ENCODE measurements at regions not wholly inside any gene's neighbourhood (a gene's known extent, or its start where the extent isn't known, plus 50 kb on each side); places are given as distances from the start of the nearest gene placed in this dataset.
A peak's percentile ranks its signal among the peaks of the same experiment; 100 is the strongest.

DNA sequence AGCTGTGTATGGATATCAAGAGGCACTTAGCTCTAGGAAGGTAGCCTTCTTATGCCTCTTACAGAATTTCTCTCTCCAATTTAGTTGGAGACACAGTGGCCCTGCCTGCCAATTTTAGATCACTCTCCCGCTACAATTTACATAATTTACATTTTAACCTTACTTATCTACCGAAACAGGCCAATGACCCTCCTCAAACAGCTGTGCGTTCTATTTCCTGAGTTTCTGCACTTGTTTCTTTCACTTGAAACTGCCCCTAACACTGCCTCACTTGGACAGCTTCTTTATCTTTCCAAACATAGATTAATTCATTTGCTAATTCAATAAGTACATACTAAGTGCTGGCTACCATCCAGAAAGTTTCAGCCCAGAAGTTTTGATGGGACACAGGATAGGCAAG lies 52.9 kb upstream of the HDDC2 start:
- no peak for TF ChIP-seq CTCF (conservative IDR thresholded peaks at IDR 0.05; ENCODE audit: control insufficient read depth, insufficient read depth, low read depth, low read length)
- no peak for DNase-seq (ENCODE audit: low read depth)

DNA sequence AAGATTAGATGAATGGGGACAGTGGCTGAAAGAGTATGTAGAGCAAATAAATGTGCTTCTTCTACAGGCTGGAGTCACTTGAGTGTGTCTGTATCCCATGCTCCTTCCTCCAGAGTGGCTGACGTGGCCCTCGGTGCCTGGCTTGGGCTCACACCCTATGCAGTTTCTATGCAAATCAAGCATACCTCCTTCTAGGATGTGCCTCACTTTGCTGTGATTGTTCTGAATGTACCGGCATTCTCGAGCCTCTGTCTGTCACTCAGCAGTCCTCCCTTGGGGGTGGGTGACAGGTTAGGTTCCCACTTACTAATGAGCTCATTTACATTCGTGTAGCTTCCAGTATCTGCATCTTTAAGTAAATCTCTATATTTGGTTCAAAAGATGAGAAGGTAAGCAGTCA lies 55.1 kb upstream of the HDDC2 start:
- no peak overlapping the region for H3K4me3 ChIP-seq (ENCODE audit: control insufficient read depth, low read depth, low read length)
- no peak for DNase-seq (ENCODE audit: low read depth)
- no peak for TF ChIP-seq CTCF (conservative IDR thresholded peaks at IDR 0.05; ENCODE audit: control insufficient read depth, insufficient read depth, low read depth, low read length)

More for the DNA sequence above, 52.9 kb upstream of the HDDC2 start:
- no peak overlapping the region for H3K4me3 ChIP-seq (ENCODE audit: control insufficient read depth, low read depth, low read length)

GRCh38 chr6:125357515-125358256 lies 55.9 kb upstream of the HDDC2 start:
- no peak for DNase-seq (ENCODE audit: low read depth)
- no peak for TF ChIP-seq CTCF (conservative IDR thresholded peaks at IDR 0.05; ENCODE audit: control insufficient read depth, insufficient read depth, low read depth, low read length)
- H3K4me3 ChIP-seq (ENCODE audit: control insufficient read depth, low read depth, low read length), result no peak overlapping the region

DNA sequence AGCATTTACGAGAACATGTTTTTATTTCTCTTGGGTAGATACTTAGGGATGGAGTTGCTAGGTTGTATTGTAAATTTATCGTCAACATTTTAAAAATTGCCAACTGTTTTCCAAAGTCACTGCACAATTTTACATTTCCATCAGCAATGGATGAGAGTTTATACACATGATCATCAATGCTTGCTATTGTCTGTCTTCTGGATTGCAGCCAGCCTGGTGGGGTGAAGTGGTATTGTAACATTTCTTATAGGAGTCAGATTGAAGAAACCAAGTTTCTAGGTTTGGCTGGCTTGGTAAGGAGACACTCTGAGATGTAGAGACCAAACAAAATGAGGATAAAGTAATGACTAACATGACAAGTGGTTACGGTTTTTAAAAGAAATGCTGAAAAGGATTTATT lies 57.1 kb upstream of the HDDC2 start:
- TF ChIP-seq CTCF (conservative IDR thresholded peaks at IDR 0.05; ENCODE audit: control insufficient read depth, insufficient read depth, low read depth, low read length), result no peak
- no peak for DNase-seq (ENCODE audit: low read depth)
- no peak overlapping the region for H3K4me3 ChIP-seq (ENCODE audit: control insufficient read depth, low read depth, low read length)

DNA sequence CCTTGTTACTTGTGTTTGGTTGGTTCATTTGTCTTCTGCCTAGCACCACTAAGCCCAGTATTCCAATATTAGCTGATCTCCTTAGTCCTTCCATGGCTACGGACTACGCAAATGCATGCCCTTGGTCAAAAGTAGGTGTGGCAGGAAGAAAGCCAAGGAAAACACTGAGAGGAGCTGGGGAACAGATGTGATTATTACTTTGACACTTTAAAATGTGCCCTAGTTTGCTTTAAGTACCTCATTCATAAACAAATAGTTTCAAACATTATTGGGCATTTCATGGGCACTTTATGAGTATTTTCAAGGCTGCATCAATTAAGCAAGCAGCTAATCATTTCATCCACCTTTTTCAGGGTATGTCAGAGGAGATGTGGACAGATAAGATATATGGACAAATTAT lies 60.1 kb upstream of the HDDC2 start:
- no peak overlapping the region for H3K4me3 ChIP-seq (ENCODE audit: control insufficient read depth, low read depth, low read length)
- DNase-seq (ENCODE audit: low read depth), result no peak
- no peak for TF ChIP-seq CTCF (conservative IDR thresholded peaks at IDR 0.05; ENCODE audit: control insufficient read depth, insufficient read depth, low read depth, low read length)

DNA sequence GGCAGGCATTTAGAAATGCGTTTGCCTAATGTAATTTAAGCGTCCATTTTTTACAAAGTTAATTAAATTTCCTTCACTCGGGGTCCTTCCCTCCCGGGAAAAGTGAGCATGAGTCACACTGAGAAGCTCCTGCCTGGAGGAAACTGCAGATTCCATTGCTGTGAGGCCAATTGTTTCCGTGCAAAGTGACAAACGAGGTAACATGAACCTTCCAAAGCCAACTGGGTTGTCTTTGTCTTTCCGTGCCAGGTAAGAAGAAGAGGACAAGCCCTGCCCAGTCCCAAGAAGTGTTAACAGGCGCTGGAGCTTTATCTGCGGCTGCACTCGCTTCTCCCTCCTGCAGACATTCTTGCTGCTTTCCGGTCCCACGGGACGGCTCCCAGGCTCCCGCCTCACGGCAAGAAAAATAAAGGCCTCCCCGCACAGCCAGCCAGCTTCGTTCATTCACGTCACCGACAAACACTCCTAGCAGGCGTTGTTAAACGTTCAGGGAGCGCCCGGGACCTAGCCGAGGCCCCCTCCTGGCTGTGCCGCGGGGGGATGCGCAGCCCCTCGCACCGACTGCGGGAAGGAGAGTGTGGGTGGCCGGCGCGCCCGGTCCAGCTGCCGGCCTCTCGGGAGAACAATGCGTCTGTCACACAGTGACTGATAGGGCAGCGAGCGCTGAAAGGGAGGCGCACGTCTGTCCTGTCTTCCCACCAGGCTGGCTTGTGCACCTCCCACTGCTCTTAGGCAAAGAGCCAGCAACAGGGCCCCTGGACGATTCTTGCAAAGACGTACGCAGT lies 61.5 kb upstream of the HDDC2 start:
- peak; percentile 62 for DNase-seq (ENCODE audit: low read depth)
- TF ChIP-seq CTCF (conservative IDR thresholded peaks at IDR 0.05; ENCODE audit: control insufficient read depth, insufficient read depth, low read depth, low read length), result no peak
- peak overlapping the region; percentile 37 for H3K4me3 ChIP-seq (ENCODE audit: control insufficient read depth, low read depth, low read length)

Data from fibroblast of mammary gland (primary cell).